Erythroblast (primary cell): ENCODE measurements at regions not wholly inside any gene's neighbourhood (a gene's known extent, or its start where the extent isn't known, plus 50 kb on each side); places are given as distances from the start of the nearest gene placed in this dataset.

Source experiments
- GATA1 ChIP-seq: IDR thresholded peaks from 2 replicates; pipeline ENCODE4 v1.6.1; 2011; ENCODE audit warnings: low read depth, mild to moderate bottlenecking, control low read depth, low read length, moderate library complexity
- POLR2A ChIP-seq: IDR thresholded peaks from 2 replicates; pipeline ENCODE4 v1.6.1; 2011; ENCODE audit warnings: mild to moderate bottlenecking, low read length

- TF ChIP-seq POLR2A (no peak), GATA1 (no peak)
Observed at GRCh38 chr9:17057729-17058128, 77.1 kb upstream of the CNTLN start.
